DND-41 (cell line): ENCODE measurements at regions not wholly inside any gene's neighbourhood (a gene's known extent, or its start where the extent isn't known, plus 50 kb on each side); places are given as distances from the start of the nearest gene placed in this dataset.
"Not testable (repeated sequence)": the region's sequence is repeated elsewhere in the genome, so short reads cannot be mapped to it uniquely, and the experiment has no call there.

Experiments used
- ATAC-seq: fragments of 200-7000 bp; cut with Tn5 transposase; 3 replicates; pipeline ENCODE4 v1.9.1; 2021; ENCODE audit warnings: low read depth; ENCODE audit not compliant: insufficient read depth
- DNase-seq: peaks from one replicate; pipeline ENCODE4 v3.0.0-alpha.2; 2020
- H2AFZ ChIP-seq: 2 replicates; pipeline ENCODE4 v1.6.0; 2012; ENCODE audit warnings: low read depth, low read length
- H3K27ac ChIP-seq: 2 replicates; pipeline ENCODE4 v1.5.1; 2012; ENCODE audit warnings: low read length, inconsistent platforms
- H3K27me3 ChIP-seq: fragments of 200-600 bp; sonication (generic); 2 replicates; pipeline ENCODE4 v1.6.0; 2012; ENCODE audit warnings: low read length, mild to moderate bottlenecking, inconsistent platforms; ENCODE audit not compliant: insufficient read depth, poor library complexity
- H3K36me3 ChIP-seq: 2 replicates; pipeline ENCODE4 v1.5.1; 2012; ENCODE audit warnings: low read length, inconsistent platforms; ENCODE audit not compliant: insufficient read depth
- H3K4me1 ChIP-seq: 2 replicates; pipeline ENCODE4 v1.5.1; 2012; ENCODE audit warnings: mild to moderate bottlenecking, low read length; ENCODE audit not compliant: insufficient read depth
- H3K4me2 ChIP-seq: 2 replicates; pipeline ENCODE4 v1.6.0; 2012; ENCODE audit warnings: mild to moderate bottlenecking, moderate library complexity, low read length, inconsistent platforms; ENCODE audit not compliant: insufficient read depth
- H3K4me3 ChIP-seq, 2 experiments: fragments of 200-600 bp in 1 of 2; shearing (Covaris generic) in 1 of 2; 2 replicates each; pipeline ENCODE4 v1.5.1; 2012 to 2016; ENCODE audit warnings: inconsistent platforms in 2 of 2, low read length in 2 of 2, mild to moderate bottlenecking in 2 of 2, low read depth in 1 of 2, moderate library complexity in 1 of 2
- H3K79me2 ChIP-seq: 2 replicates; pipeline ENCODE4 v1.6.0; 2012; ENCODE audit warnings: low read length, inconsistent platforms; ENCODE audit not compliant: insufficient read depth
- H3K9ac ChIP-seq: 2 replicates; pipeline ENCODE4 v1.6.0; 2012; ENCODE audit warnings: low read depth, mild to moderate bottlenecking, inconsistent platforms, low read length, moderate library complexity
- H3K9me3 ChIP-seq: 2 replicates; pipeline ENCODE4 v1.5.1; 2012; ENCODE audit warnings: low read length, moderate library complexity, mild to moderate bottlenecking, inconsistent platforms; ENCODE audit not compliant: insufficient read depth, severe bottlenecking
- H4K20me1 ChIP-seq: 2 replicates; pipeline ENCODE4 v1.6.0; 2012; ENCODE audit warnings: low read length; ENCODE audit not compliant: insufficient read depth
- EZH2 ChIP-seq: IDR thresholded peaks from 3 replicates; pipeline ENCODE4 v1.6.1; 2012; ENCODE audit warnings: borderline replicate concordance, low read depth, mild to moderate bottlenecking, moderate library complexity, low read length, inconsistent platforms; ENCODE audit not compliant: severe bottlenecking
- TF ChIP-seq, protein P1 (sequence below): IDR thresholded peaks from 2 replicates; pipeline ENCODE4 v1.5.1; 2012; ENCODE audit warnings: borderline replicate concordance, low read length, moderate library complexity, mild to moderate bottlenecking; ENCODE audit not compliant: poor library complexity, severe bottlenecking; ENCODE audit errors: extremely low read depth

DNA sequence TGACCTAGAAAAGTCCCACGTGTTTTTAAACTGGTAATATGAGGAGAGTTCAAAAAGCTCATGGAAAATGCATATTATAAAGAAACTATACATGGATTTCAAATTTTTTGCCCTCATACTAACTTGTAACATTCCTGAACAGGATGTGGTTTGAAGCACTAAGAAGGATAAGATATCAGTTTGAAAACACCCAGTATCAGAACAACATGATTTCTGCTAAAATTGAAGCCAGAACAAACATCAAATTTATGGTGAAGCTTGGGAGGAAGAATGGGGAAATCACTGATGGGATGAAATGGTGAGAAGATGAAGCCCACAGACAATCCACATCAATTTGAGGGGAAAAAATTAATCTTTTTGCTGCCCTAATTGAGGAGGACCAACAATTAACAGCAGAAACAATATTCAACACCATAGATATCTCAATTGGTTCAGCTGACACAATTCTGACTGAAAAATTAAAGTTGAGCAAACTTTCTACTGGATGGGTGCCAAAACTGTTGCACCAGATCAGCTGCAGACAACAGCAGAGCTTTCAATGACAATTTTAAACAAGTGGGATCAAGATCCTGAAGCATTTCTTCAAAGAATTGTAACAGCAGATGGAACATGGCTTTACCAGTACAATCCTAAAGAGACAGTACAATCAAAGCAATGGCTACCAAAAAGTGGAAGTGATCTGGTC, 113.2 kb upstream of the SNX2 start:
- no peaks in the 10 kb centered on the region for H3K79me2 ChIP-seq
- no peaks in the 10 kb centered on the region for H3K9me3 ChIP-seq
- no peak for TF ChIP-seq EZH2
- TF ChIP-seq, protein P1, sequence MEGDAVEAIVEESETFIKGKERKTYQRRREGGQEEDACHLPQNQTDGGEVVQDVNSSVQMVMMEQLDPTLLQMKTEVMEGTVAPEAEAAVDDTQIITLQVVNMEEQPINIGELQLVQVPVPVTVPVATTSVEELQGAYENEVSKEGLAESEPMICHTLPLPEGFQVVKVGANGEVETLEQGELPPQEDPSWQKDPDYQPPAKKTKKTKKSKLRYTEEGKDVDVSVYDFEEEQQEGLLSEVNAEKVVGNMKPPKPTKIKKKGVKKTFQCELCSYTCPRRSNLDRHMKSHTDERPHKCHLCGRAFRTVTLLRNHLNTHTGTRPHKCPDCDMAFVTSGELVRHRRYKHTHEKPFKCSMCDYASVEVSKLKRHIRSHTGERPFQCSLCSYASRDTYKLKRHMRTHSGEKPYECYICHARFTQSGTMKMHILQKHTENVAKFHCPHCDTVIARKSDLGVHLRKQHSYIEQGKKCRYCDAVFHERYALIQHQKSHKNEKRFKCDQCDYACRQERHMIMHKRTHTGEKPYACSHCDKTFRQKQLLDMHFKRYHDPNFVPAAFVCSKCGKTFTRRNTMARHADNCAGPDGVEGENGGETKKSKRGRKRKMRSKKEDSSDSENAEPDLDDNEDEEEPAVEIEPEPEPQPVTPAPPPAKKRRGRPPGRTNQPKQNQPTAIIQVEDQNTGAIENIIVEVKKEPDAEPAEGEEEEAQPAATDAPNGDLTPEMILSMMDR = no peak
- H3K27ac ChIP-seq = no peak overlapping the region
- no peaks in the 10 kb centered on the region for H3K36me3 ChIP-seq
- H3K4me1 ChIP-seq = no peaks in the 10 kb centered on the region
- no peaks in the 10 kb centered on the region for H3K27me3 ChIP-seq
- H3K4me2 ChIP-seq = no peak overlapping the region
- no peak for ATAC-seq
- no peak for DNase-seq
- no peak overlapping the region for H2AFZ ChIP-seq
- H3K4me3 ChIP-seq = no peak overlapping the region
- H4K20me1 ChIP-seq = no peaks in the 10 kb centered on the region
- H3K9ac ChIP-seq = no peak overlapping the region

DNA sequence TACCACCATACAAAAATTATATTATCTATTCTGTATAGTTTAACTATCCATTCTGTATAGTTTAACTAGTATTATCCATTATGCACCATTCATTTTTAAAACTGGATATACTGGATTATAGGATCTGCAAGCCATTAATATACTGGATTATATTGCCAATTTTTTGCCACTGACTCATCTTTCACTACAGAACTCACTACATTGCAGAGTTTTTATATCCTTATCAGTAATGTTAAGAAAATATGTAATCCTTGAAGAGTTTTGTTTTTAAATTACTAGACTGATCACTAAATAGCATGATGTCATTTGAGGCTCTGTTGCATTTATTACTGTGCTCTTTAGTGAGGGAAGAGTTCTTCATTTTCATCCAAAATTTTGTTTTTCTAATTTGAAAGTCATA, 109.8 kb upstream of the SNX2 start:
- H3K27ac ChIP-seq = no peak overlapping the region
- H3K4me2 ChIP-seq = no peak overlapping the region
- H3K4me1 ChIP-seq = no peaks in the 10 kb centered on the region
- no peak overlapping the region for H3K4me3 ChIP-seq
- no peaks in the 10 kb centered on the region for H3K9me3 ChIP-seq
- no peaks in the 10 kb centered on the region for H4K20me1 ChIP-seq
- TF ChIP-seq, protein P1 = no peak
- no peak for TF ChIP-seq EZH2
- ATAC-seq (no peak), DNase-seq (no peak)
- no peak overlapping the region for H2AFZ ChIP-seq
- H3K36me3 ChIP-seq = no peaks in the 10 kb centered on the region
- H3K9ac ChIP-seq = no peak overlapping the region
- H3K79me2 ChIP-seq = no peaks in the 10 kb centered on the region
- no peaks in the 10 kb centered on the region for H3K27me3 ChIP-seq

GRCh38 chr5:122668552-122668951, 106.3 kb upstream of the SNX2 start:
- no peak overlapping the region for H3K27ac ChIP-seq
- no peak overlapping the region for H3K4me2 ChIP-seq
- TF ChIP-seq, protein P1 = no peak
- no peak for TF ChIP-seq EZH2
- H3K36me3 ChIP-seq = no peaks in the 10 kb centered on the region
- no peaks in the 10 kb centered on the region for H3K4me1 ChIP-seq
- no peaks in the 10 kb centered on the region for H3K27me3 ChIP-seq
- no peak overlapping the region for H2AFZ ChIP-seq
- DNase-seq = no peak
- no peak for ATAC-seq
- no peaks in the 10 kb centered on the region for H3K79me2 ChIP-seq
- H3K9ac ChIP-seq = no peak overlapping the region
- no peaks in the 10 kb centered on the region for H4K20me1 ChIP-seq
- no peaks in the 10 kb centered on the region for H3K9me3 ChIP-seq
- no peak overlapping the region for H3K4me3 ChIP-seq

GRCh38 chr5:122669709-122670108, 105.2 kb upstream of the SNX2 start:
- not testable (repeated sequence) for H3K36me3 ChIP-seq, DNase-seq, H3K4me1 ChIP-seq, H3K27ac ChIP-seq, H4K20me1 ChIP-seq, H3K4me2 ChIP-seq, H3K4me3 ChIP-seq, H3K9me3 ChIP-seq, ATAC-seq, H3K9ac ChIP-seq, H3K79me2 ChIP-seq, H3K27me3 ChIP-seq, H2AFZ ChIP-seq
